IMR-90 (cell line): ENCODE measurements at regions not wholly inside any gene's neighbourhood (a gene's known extent, or its start where the extent isn't known, plus 50 kb on each side); places are given as distances from the start of the nearest gene placed in this dataset.
A peak's percentile ranks its signal among the peaks of the same experiment; 100 is the strongest.

Experiments
- ATAC-seq: fragments of 200-7000 bp; cut with Tn5 transposase; 2 replicates; pipeline ENCODE4 v1.9.1; 2020; ENCODE audit warnings: low read depth, mild to moderate bottlenecking, moderate library complexity
- BruUV-seq: library from RNA; stranded (reverse); fragments of 400-500 nt; replicated peaks from 2 replicates; lab custom pipeline; 2021; lab: Mats Ljungman, UMichigan
- CTCF ChIA-PET: fragments of 300-600 bp; formaldehyde crosslinking; extraction: SDS; loops from one replicate; lab custom pipeline; 2021; ENCODE audit warnings: antibody characterized with exemption; lab: Yijun Ruan, JAX
- POLR2A ChIA-PET: fragments of 300-600 bp; sonication (Branson Sonifier 250); formaldehyde crosslinking; loops from one replicate; lab custom pipeline; 2022; ENCODE audit warnings: antibody characterized with exemption; ENCODE audit not compliant: unreplicated experiment; lab: Charles Lee
- DNase-seq: peaks from one replicate; pipeline ENCODE4 v3.0.0; 2013
- H2AFZ ChIP-seq: replicated peaks from 2 replicates; pipeline ENCODE3; 2013; ENCODE audit warnings: low read length, mild to moderate bottlenecking; ENCODE audit not compliant: poor library complexity
- H2AK5ac ChIP-seq: 2 replicates; pipeline ENCODE4 v1.6.1; 2013; ENCODE audit warnings: low read depth, low read length, inconsistent platforms
- H2AK9ac ChIP-seq: replicated peaks from 2 replicates; pipeline ENCODE3; 2013; ENCODE audit warnings: mild to moderate bottlenecking, low read depth, low read length, moderate library complexity; ENCODE audit not compliant: poor library complexity
- H2BK120ac ChIP-seq: 2 replicates; pipeline ENCODE4 v1.6.1; 2013; ENCODE audit warnings: low read depth, low read length, inconsistent platforms
- H2BK15ac ChIP-seq: 3 replicates; pipeline ENCODE4 v1.6.1; 2013; ENCODE audit warnings: low read depth, low read length, inconsistent platforms
- H2BK20ac ChIP-seq: 2 replicates; pipeline ENCODE4 v1.6.1; 2013; ENCODE audit warnings: low read depth, mild to moderate bottlenecking, inconsistent platforms, low read length, moderate library complexity
- H2BK5ac ChIP-seq: 2 replicates; pipeline ENCODE4 v1.6.1; 2013; ENCODE audit warnings: mild to moderate bottlenecking, low read depth, low read length, inconsistent platforms; ENCODE audit not compliant: poor library complexity, severe bottlenecking
- H3K14ac ChIP-seq: replicated peaks from 2 replicates; pipeline ENCODE4 v1.6.1; 2013; ENCODE audit warnings: low read depth, low read length, inconsistent platforms
- H3K18ac ChIP-seq: 2 replicates; pipeline ENCODE4 v1.6.1; 2013; ENCODE audit warnings: low read depth, low read length, control low read depth
- H3K23ac ChIP-seq: 2 replicates; pipeline ENCODE4 v1.6.1; 2013; ENCODE audit warnings: low read depth, low read length, inconsistent platforms
- H3K27ac ChIP-seq: 2 replicates; pipeline ENCODE4 v1.5.1; 2013; ENCODE audit warnings: mild to moderate bottlenecking, control low read depth, low read length; ENCODE audit not compliant: insufficient read depth
- H3K27me3 ChIP-seq: 2 replicates; pipeline ENCODE4 v1.6.1; 2013; ENCODE audit warnings: low read length; ENCODE audit not compliant: control insufficient read depth, insufficient read depth
- H3K36me3 ChIP-seq: 2 replicates; pipeline ENCODE4 v1.6.1; 2013; ENCODE audit warnings: low read length, mixed read lengths; ENCODE audit not compliant: control insufficient read depth, insufficient read depth
- H3K4ac ChIP-seq: 2 replicates; pipeline ENCODE4 v1.6.1; 2013; ENCODE audit warnings: low read depth, low read length, inconsistent platforms
- H3K4me1 ChIP-seq: 2 replicates; pipeline ENCODE4 v1.6.1; 2013; ENCODE audit warnings: low read length, mixed read lengths; ENCODE audit not compliant: control insufficient read depth, insufficient read depth
- H3K4me2 ChIP-seq: 2 replicates; pipeline ENCODE4 v1.6.1; 2013; ENCODE audit warnings: low read depth, mild to moderate bottlenecking, control low read depth, low read length, moderate library complexity
- H3K4me3 ChIP-seq: 2 replicates; pipeline ENCODE4 v1.5.1; 2013; ENCODE audit warnings: low read depth, mild to moderate bottlenecking, control low read depth, low read length, moderate library complexity; ENCODE audit not compliant: insufficient read depth
- H3K56ac ChIP-seq: 2 replicates; pipeline ENCODE4 v1.6.1; 2013; ENCODE audit warnings: low read length, inconsistent platforms; ENCODE audit not compliant: insufficient read depth; ENCODE audit errors: extremely low read depth
- H3K79me1 ChIP-seq, 2 experiments: 2 replicates each; pipeline ENCODE4 v1.6.1; 2013; ENCODE audit warnings: low read length in 2 of 2, inconsistent platforms in 1 of 2, low read depth in 1 of 2
- H3K9ac ChIP-seq: 2 replicates; pipeline ENCODE4 v1.6.1; 2013; ENCODE audit warnings: low read depth, low read length, control low read depth
- H3K9me1 ChIP-seq: 2 replicates; pipeline ENCODE4 v1.6.1; 2013; ENCODE audit warnings: low read length, inconsistent platforms; ENCODE audit not compliant: insufficient read depth
- H3K9me3 ChIP-seq: 2 replicates; pipeline ENCODE4 v1.6.1; 2013; ENCODE audit warnings: low read length; ENCODE audit not compliant: control insufficient read depth, insufficient read depth
- H4K20me1 ChIP-seq: 2 replicates; pipeline ENCODE4 v1.6.1; 2013; ENCODE audit warnings: low read length, inconsistent platforms; ENCODE audit not compliant: insufficient read depth
- H4K5ac ChIP-seq: 2 replicates; pipeline ENCODE4 v1.6.1; 2013; ENCODE audit warnings: mild to moderate bottlenecking, low read depth, low read length, control low read depth
- H4K8ac ChIP-seq, 2 experiments: 2 replicates each; pipeline ENCODE4 v1.6.1; 2013; ENCODE audit warnings: low read depth in 2 of 2, low read length in 2 of 2, control low read depth in 1 of 2, inconsistent platforms in 1 of 2
- H4K91ac ChIP-seq: 2 replicates; pipeline ENCODE4 v1.6.1; 2013; ENCODE audit warnings: low read depth, low read length, inconsistent platforms; ENCODE audit not compliant: insufficient read depth
- BHLHE40 ChIP-seq: fragments of 150-350 bp; IDR thresholded peaks from 2 replicates; pipeline ENCODE4 v1.6.1; 2016; ENCODE audit warnings: mild to moderate bottlenecking, low read depth, low read length
- CEBPB ChIP-seq: IDR thresholded peaks from 2 replicates; pipeline ENCODE4 v1.6.1; 2012; ENCODE audit warnings: low read depth, low read length, improper control_type of control experiment
- CHD1 ChIP-seq: IDR thresholded peaks from 2 replicates; pipeline ENCODE4 v1.6.1; 2012; ENCODE audit warnings: low read depth, low read length, improper control_type of control experiment
- FOS ChIP-seq: fragments of 150-350 bp; IDR thresholded peaks from 2 replicates; pipeline ENCODE4 v1.6.1; 2016; ENCODE audit warnings: low read depth, low read length
- MAFK ChIP-seq: IDR thresholded peaks from 2 replicates; pipeline ENCODE4 v1.6.1; 2012; ENCODE audit warnings: low read depth, low read length, improper control_type of control experiment
- MAZ ChIP-seq: IDR thresholded peaks from 2 replicates; pipeline ENCODE4 v1.6.1; 2012; ENCODE audit warnings: low read depth, mild to moderate bottlenecking, low read length, improper control_type of control experiment, moderate library complexity, borderline replicate concordance
- MXI1 ChIP-seq: IDR thresholded peaks from 2 replicates; pipeline ENCODE4 v1.6.1; 2012; ENCODE audit warnings: low read depth, mild to moderate bottlenecking, low read length, moderate library complexity, borderline replicate concordance
- NFE2L2 ChIP-seq: fragments of 150-350 bp; IDR thresholded peaks from 2 replicates; pipeline ENCODE4 v1.6.1; 2016; ENCODE audit warnings: low read depth, mild to moderate bottlenecking, low read length
- POLR2A ChIP-seq: IDR thresholded peaks from 2 replicates; pipeline ENCODE4 v1.6.1; 2012; ENCODE audit warnings: mild to moderate bottlenecking, low read depth, low read length
- RAD21 ChIP-seq: IDR thresholded peaks from 2 replicates; pipeline ENCODE4 v1.6.1; 2012; ENCODE audit warnings: low read length, improper control_type of control experiment
- RCOR1 ChIP-seq: IDR thresholded peaks from 2 replicates; pipeline ENCODE4 v1.6.1; 2012; ENCODE audit warnings: mild to moderate bottlenecking, low read length, improper control_type of control experiment; ENCODE audit not compliant: insufficient replicate concordance
- RFX5 ChIP-seq: IDR thresholded peaks from 2 replicates; pipeline ENCODE4 v1.8.0; 2012; ENCODE audit warnings: low read depth, mild to moderate bottlenecking, low read length, moderate library complexity
- SMC3 ChIP-seq: fragments of 150-350 bp; IDR thresholded peaks from 2 replicates; pipeline ENCODE4 v1.6.1; 2016; ENCODE audit warnings: low read depth, mild to moderate bottlenecking, antibody characterized with exemption, low read length, moderate library complexity
- WGBS, 2 experiments: methylation state at CpG; one replicate each; pipeline versions ENCODE4 v1.1.5 to v1.1.7; 2013; ENCODE audit warnings: missing lambda C conversion rate in 2 of 2; ENCODE audit not compliant: insufficient read length in 1 of 2; ENCODE audit errors: extremely low coverage in 2 of 2; 5-methylcytosine and 5-hydroxymethylcytosine counted together
- dilution Hi-C: fragments of 300-500 bp; cut with HindIII; formaldehyde crosslinking; loops from one replicate; pipeline ENCODE4 v1.14.3; 2018; ENCODE audit warnings: low sequenced_read_pairs; ENCODE audit not compliant: unreplicated experiment
- in situ Hi-C: fragments of 300-500 bp; cut with MboI; formaldehyde crosslinking; loops from 3 replicates; pipeline ENCODE4 v1.14.3; 2019; ENCODE audit warnings: low sequenced_read_pairs, inconsistent platforms, mixed read lengths
- intact Hi-C: fragments of 100-400 bp; cut with micrococcal nuclease; formaldehyde crosslinking; loops from 2 replicates; pipeline ENCODE4 v1.10.0; 2022
- TF ChIP-seq, protein P1 (sequence below): fragments of 150-350 bp; IDR thresholded peaks from 2 replicates; pipeline ENCODE4 v1.6.1; 2016; ENCODE audit warnings: low read depth, mild to moderate bottlenecking, low read length, moderate library complexity, borderline replicate concordance
- TF ChIP-seq, protein P2 (sequence below): conservative IDR thresholded peaks from 2 replicates; pipeline ENCODE4 v1.5.1; 2012; ENCODE audit warnings: mild to moderate bottlenecking, low read depth, low read length, improper control_type of control experiment
- TF ChIP-seq, protein P3 (sequence below): fragments of 150-350 bp; IDR thresholded peaks from 2 replicates; pipeline ENCODE4 v1.6.1; 2017; ENCODE audit warnings: mild to moderate bottlenecking, antibody characterized with exemption, low read length, low read depth

DNA sequence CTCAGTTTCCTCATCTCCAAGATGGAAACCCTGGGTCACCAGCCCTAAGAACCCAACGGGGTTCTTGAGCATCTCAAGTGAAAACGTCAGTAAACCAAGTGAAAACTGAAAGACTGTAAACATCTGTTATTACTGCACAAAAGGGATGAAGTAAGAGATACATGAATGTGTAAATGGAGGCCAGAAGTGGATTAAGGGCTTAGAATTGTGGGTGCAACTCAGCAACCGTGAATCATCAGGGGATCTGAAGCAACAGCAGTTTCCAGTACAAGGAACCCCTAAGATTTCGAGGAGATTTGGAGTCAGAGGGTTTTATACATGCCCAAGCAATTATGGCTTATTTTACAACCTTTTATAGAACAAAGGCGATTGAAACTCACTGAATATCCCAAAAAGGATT is 95.7 kb upstream of the SVIL start:
- Histone ChIP-seq H2AFZ (no peak overlapping the region), H3K27ac (no peak overlapping the region), H4K8ac (no peak overlapping the region), H3K18ac (no peak overlapping the region), H3K27me3 (no peaks in the 10 kb centered on the region), H3K4me1 (peaks cover 7% of the 10 kb centered on the region), H2AK5ac (no peak overlapping the region), H2BK15ac (no peak overlapping the region), H4K5ac (no peak overlapping the region), H3K56ac (no peak overlapping the region), H3K4ac (no peak overlapping the region), H3K9me1 (peaks cover 15% of the 10 kb centered on the region), H3K4me3 (no peak overlapping the region), H4K91ac (no peak overlapping the region), H3K9ac (no peak overlapping the region), H4K20me1 (peaks cover 82% of the 10 kb centered on the region), H3K79me1 (peaks cover 54 to 85% of the 10 kb centered on the region in 2 experiments), H3K4me2 (no peak overlapping the region), H2BK120ac (no peak overlapping the region), H3K14ac (no peak overlapping the region), H3K23ac (peak overlapping the region; percentile 48; the same call in 1 of the 2 replicates), H3K9me3 (no peaks in the 10 kb centered on the region), H2BK5ac (no peak overlapping the region), H2BK20ac (no peak overlapping the region; the same call in 1 of the 2 replicates), H2AK9ac (no peak overlapping the region), H3K36me3 (peaks cover 2% of the 10 kb centered on the region)
- ChIA-PET POLR2A (no interaction called here), CTCF (no interaction called here)
- intact Hi-C loops (no loop called here), dilution Hi-C loops (no loop called here), in situ Hi-C loops (no loop called here)
- no TSS peak for BruUV-seq
- no CpG with 5 or more reads among the region's 5 CpGs for WGBS, 2 experiments
- TF ChIP-seq RFX5: no peak
- no peak for TF ChIP-seq RCOR1
- TF ChIP-seq POLR2A: no peak
- no peak for TF ChIP-seq MXI1
- TF ChIP-seq, protein P1, sequence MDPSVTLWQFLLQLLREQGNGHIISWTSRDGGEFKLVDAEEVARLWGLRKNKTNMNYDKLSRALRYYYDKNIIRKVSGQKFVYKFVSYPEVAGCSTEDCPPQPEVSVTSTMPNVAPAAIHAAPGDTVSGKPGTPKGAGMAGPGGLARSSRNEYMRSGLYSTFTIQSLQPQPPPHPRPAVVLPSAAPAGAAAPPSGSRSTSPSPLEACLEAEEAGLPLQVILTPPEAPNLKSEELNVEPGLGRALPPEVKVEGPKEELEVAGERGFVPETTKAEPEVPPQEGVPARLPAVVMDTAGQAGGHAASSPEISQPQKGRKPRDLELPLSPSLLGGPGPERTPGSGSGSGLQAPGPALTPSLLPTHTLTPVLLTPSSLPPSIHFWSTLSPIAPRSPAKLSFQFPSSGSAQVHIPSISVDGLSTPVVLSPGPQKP: no peak
- TF ChIP-seq FOS: no peak
- TF ChIP-seq, protein P2, sequence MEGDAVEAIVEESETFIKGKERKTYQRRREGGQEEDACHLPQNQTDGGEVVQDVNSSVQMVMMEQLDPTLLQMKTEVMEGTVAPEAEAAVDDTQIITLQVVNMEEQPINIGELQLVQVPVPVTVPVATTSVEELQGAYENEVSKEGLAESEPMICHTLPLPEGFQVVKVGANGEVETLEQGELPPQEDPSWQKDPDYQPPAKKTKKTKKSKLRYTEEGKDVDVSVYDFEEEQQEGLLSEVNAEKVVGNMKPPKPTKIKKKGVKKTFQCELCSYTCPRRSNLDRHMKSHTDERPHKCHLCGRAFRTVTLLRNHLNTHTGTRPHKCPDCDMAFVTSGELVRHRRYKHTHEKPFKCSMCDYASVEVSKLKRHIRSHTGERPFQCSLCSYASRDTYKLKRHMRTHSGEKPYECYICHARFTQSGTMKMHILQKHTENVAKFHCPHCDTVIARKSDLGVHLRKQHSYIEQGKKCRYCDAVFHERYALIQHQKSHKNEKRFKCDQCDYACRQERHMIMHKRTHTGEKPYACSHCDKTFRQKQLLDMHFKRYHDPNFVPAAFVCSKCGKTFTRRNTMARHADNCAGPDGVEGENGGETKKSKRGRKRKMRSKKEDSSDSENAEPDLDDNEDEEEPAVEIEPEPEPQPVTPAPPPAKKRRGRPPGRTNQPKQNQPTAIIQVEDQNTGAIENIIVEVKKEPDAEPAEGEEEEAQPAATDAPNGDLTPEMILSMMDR: no peak
- no peak for TF ChIP-seq SMC3
- TF ChIP-seq, protein P3, sequence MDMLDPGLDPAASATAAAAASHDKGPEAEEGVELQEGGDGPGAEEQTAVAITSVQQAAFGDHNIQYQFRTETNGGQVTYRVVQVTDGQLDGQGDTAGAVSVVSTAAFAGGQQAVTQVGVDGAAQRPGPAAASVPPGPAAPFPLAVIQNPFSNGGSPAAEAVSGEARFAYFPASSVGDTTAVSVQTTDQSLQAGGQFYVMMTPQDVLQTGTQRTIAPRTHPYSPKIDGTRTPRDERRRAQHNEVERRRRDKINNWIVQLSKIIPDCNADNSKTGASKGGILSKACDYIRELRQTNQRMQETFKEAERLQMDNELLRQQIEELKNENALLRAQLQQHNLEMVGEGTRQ: no peak
- no peak for TF ChIP-seq NFE2L2
- TF ChIP-seq MAFK: no peak
- TF ChIP-seq CEBPB: no peak
- TF ChIP-seq CHD1: no peak
- TF ChIP-seq MAZ: no peak
- no peak for TF ChIP-seq RAD21
- TF ChIP-seq BHLHE40: no peak
- ATAC-seq (no peak), DNase-seq (no peak)
